GM12865 (cell line): ENCODE measurements at regions not wholly inside any gene's neighbourhood (a gene's known extent, or its start where the extent isn't known, plus 50 kb on each side); places are given as distances from the start of the nearest gene placed in this dataset.
"Not testable (repeated sequence)": the region's sequence is repeated elsewhere in the genome, so short reads cannot be mapped to it uniquely, and the experiment has no call there.

ENCODE experiments used
- DNase-seq: peaks from one replicate; pipeline ENCODE4 v3.0.0; 2010; ENCODE audit warnings: low read depth
- H3K4me3 ChIP-seq: 2 replicates; pipeline ENCODE4 v1.5.1; 2011; ENCODE audit warnings: mild to moderate bottlenecking, low read depth, low read length, control low read depth
- CTCF ChIP-seq: IDR thresholded peaks from 2 replicates; pipeline ENCODE4 v1.5.1; 2011; ENCODE audit warnings: low read length, control low read depth, low read depth, inconsistent platforms; ENCODE audit not compliant: insufficient read depth; ENCODE audit errors: missing control alignments

- H3K4me3 ChIP-seq = no peak overlapping the region
- TF ChIP-seq CTCF = no peak
- no peak for DNase-seq
These were observed 776.8 kb upstream of the SOX11 start for GRCh38 chr2:4915357-4915756.

GRCh38 chr2:4916094-4916493, 776.1 kb upstream of the SOX11 start:
- no peak for DNase-seq
- no peak overlapping the region for H3K4me3 ChIP-seq
- no peak for TF ChIP-seq CTCF

- TF ChIP-seq CTCF = no peak
- no peak overlapping the region for H3K4me3 ChIP-seq
- DNase-seq = no peak
These were observed 761.5 kb upstream of the SOX11 start for GRCh38 chr2:4930704-4931103.

GRCh38 chr2:4931721-4932365, 760.3 kb upstream of the SOX11 start:
- no peak for TF ChIP-seq CTCF
- DNase-seq = no peak

GRCh38 chr2:4935291-4935690, 756.9 kb upstream of the SOX11 start:
- not testable (repeated sequence) for H3K4me3 ChIP-seq, DNase-seq

More at GRCh38 chr2:4931721-4932365, 760.3 kb upstream of the SOX11 start:
- no peak overlapping the region for H3K4me3 ChIP-seq

- no peak for DNase-seq
- TF ChIP-seq CTCF = no peak
- H3K4me3 ChIP-seq = no peak overlapping the region
These were observed 754.6 kb upstream of the SOX11 start for GRCh38 chr2:4937550-4937949.

GRCh38 chr2:4938206-4938605, 754.0 kb upstream of the SOX11 start:
- no peak for DNase-seq
- no peak for TF ChIP-seq CTCF
- no peak overlapping the region for H3K4me3 ChIP-seq

GRCh38 chr2:4942441-4942840, 749.7 kb upstream of the SOX11 start:
- DNase-seq = no peak
- no peak overlapping the region for H3K4me3 ChIP-seq
- TF ChIP-seq CTCF = no peak
